Naive thymus-derived CD4-positive, alpha-beta T cell (primary cell): ENCODE measurements at regions not wholly inside any gene's neighbourhood (a gene's known extent, or its start where the extent isn't known, plus 50 kb on each side); places are given as distances from the start of the nearest gene placed in this dataset.

Experiments
- ATAC-seq: fragments of 150-1000 bp; cut with Tn5 transposase; 2 replicates; pipeline ENCODE4 v1.10.0; 2021; ENCODE audit warnings: mild to moderate bottlenecking, moderate library complexity
- CTCF ChIA-PET: fragments of 350-600 bp; sonication (Branson Sonifier 250); formaldehyde crosslinking; loops from one replicate; lab custom pipeline; 2021; ENCODE audit warnings: antibody characterized with exemption; lab: Charles Lee
- POLR2A ChIA-PET: fragments of 350-600 bp; sonication (Branson Sonifier 250); formaldehyde crosslinking; loops from one replicate; lab custom pipeline; 2021; ENCODE audit warnings: antibody characterized with exemption, inconsistent platforms; lab: Charles Lee
- DNase-seq, 9 donors: peaks; one replicate each; pipeline versions ENCODE4 v3.0.0 to v3.0.0-alpha.2; 2020 to 2022; ENCODE audit warnings: mixed read lengths in 1 of 9
- H3K27ac ChIP-seq: one replicate; pipeline ENCODE4 v1.7.0; 2013; ENCODE audit warnings: mild to moderate bottlenecking, low read depth, low read length, moderate library complexity
- H3K27me3 ChIP-seq, 2 donors: one replicate each; pipeline ENCODE4 v1.7.0; 2013; ENCODE audit warnings: low read length in 2 of 2, mild to moderate bottlenecking in 2 of 2, moderate library complexity in 2 of 2; ENCODE audit not compliant: control insufficient read depth in 2 of 2, insufficient read depth in 2 of 2
- H3K36me3 ChIP-seq, 3 experiments: 1 replicate in 2 of 3; 2 replicates in 1 of 3; pipeline ENCODE4 v1.7.0; 2013; ENCODE audit warnings: low read length in 3 of 3, mild to moderate bottlenecking in 3 of 3, moderate library complexity in 1 of 3; ENCODE audit not compliant: insufficient read depth in 3 of 3, control insufficient read depth in 2 of 3
- H3K4me1 ChIP-seq, 2 donors: one replicate each; pipeline ENCODE4 v1.7.0; 2013; ENCODE audit warnings: low read length in 2 of 2, mild to moderate bottlenecking in 2 of 2, moderate library complexity in 1 of 2; ENCODE audit not compliant: control insufficient read depth in 2 of 2, insufficient read depth in 2 of 2
- H3K4me3 ChIP-seq: 2 replicates; pipeline ENCODE4 v1.7.0; 2013; ENCODE audit warnings: mild to moderate bottlenecking, low read length
- H3K9me3 ChIP-seq, 3 experiments: 1 replicate in 2 of 3; 2 replicates in 1 of 3; pipeline ENCODE4 v1.7.0; 2013; ENCODE audit warnings: low read length in 3 of 3; ENCODE audit not compliant: control insufficient read depth in 2 of 3
- H3K27ac Mint-ChIP-seq, 9 donors: one replicate each; pipeline ENCODE4 v1.8.0; 2020 to 2022; ENCODE audit warnings: mixed read lengths in 9 of 9, mild to moderate bottlenecking in 8 of 9, moderate library complexity in 5 of 9, inconsistent platforms in 2 of 9
- H3K27me3 Mint-ChIP-seq, 5 donors: one replicate each; pipeline ENCODE4 v1.8.0; 2021 to 2022; ENCODE audit warnings: mixed read lengths in 5 of 5, mild to moderate bottlenecking in 1 of 5
- H3K36me3 Mint-ChIP-seq, 5 donors: one replicate each; pipeline ENCODE4 v1.8.0; 2020 to 2022; ENCODE audit warnings: mixed read lengths in 5 of 5, mild to moderate bottlenecking in 3 of 5, inconsistent platforms in 1 of 5
- H3K4me1 Mint-ChIP-seq, 7 donors: one replicate each; pipeline ENCODE4 v1.8.0; 2020 to 2022; ENCODE audit warnings: mixed read lengths in 7 of 7, mild to moderate bottlenecking in 3 of 7, inconsistent platforms in 1 of 7
- H3K4me3 Mint-ChIP-seq, 10 donors: one replicate each; pipeline ENCODE4 v1.8.0; 2020 to 2022; ENCODE audit warnings: mild to moderate bottlenecking in 10 of 10, mixed read lengths in 10 of 10, moderate library complexity in 6 of 10, inconsistent platforms in 2 of 10
- H3K9me3 Mint-ChIP-seq, 11 donors: one replicate each; pipeline ENCODE4 v1.8.0; 2020 to 2022; ENCODE audit warnings: mixed read lengths in 11 of 11, mild to moderate bottlenecking in 4 of 11, inconsistent platforms in 1 of 11, moderate library complexity in 1 of 11
- intact Hi-C, 2 donors: fragments of 100-400 bp; cut with micrococcal nuclease; formaldehyde crosslinking; loops; one replicate each; pipeline ENCODE4 v1.15.1; 2023

DNA sequence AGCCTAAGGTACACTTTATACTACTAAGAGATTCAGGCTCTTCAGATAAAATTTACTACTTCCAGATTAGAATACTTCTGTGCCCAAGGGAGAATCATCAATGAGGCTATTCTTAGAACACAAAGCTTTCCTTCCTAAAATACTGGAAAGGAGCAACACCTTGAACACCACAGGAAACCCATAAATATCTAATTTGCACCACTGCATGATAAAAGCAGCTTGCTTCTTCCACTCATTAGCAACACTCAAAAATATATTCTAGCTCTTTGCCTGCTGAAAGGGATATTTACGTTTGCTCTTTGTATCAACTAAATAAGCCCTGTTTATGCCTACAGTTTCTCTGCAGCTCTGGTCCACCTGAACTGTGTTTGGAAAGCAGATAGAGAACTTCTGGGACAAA, 284.3 kb downstream of the RWDD3 start:
- Histone ChIP-seq H3K27ac (no peak overlapping the region), H3K9me3 (no peaks in the 10 kb centered on the region), H3K36me3 (no peaks in the 10 kb centered on the region), H3K4me3 (no peak overlapping the region), H3K27me3 (no peaks in the 10 kb centered on the region), H3K4me1 (no peaks in the 10 kb centered on the region)
- CTCF ChIA-PET: no interaction called here
- H3K9me3 Mint-ChIP-seq: peaks cover 0 to 24% (median 7%) of the 10 kb centered on the region in 11 donors
- no peak for ATAC-seq
- peaks cover 0 to 3% (median 0%) of the 10 kb centered on the region in 5 donors for H3K27me3 Mint-ChIP-seq
- no peaks in the 10 kb centered on the region for H3K36me3 Mint-ChIP-seq
- no peak overlapping the region for H3K4me3 Mint-ChIP-seq
- intact Hi-C loops: no loop called here
- H3K27ac Mint-ChIP-seq: no peak overlapping the region
- no peaks in the 10 kb centered on the region for H3K4me1 Mint-ChIP-seq
- POLR2A ChIA-PET: no interaction called here
- DNase-seq: no peak

- Histone ChIP-seq H3K4me3 (no peak overlapping the region), H3K27ac (no peak overlapping the region), H3K36me3 (no peaks in the 10 kb centered on the region), H3K4me1 (no peaks in the 10 kb centered on the region), H3K27me3 (no peaks in the 10 kb centered on the region), H3K9me3 (peaks cover 0 to 12% (median 0%) of the 10 kb centered on the region in 3 experiments)
- Mint-ChIP-seq H3K4me3 (no peak overlapping the region), H3K36me3 (no peaks in the 10 kb centered on the region), H3K4me1 (no peaks in the 10 kb centered on the region), H3K27ac (no peak overlapping the region), H3K9me3 (peaks cover 0 to 43% (median 19%) of the 10 kb centered on the region in 11 donors), H3K27me3 (peaks cover 0 to 3% (median 0%) of the 10 kb centered on the region in 5 donors)
- POLR2A ChIA-PET: no interaction called here
- CTCF ChIA-PET: no interaction called here
- ATAC-seq (no peak), DNase-seq (no peak)
- intact Hi-C loops: no loop called here
Observed at GRCh38 chr1:95520390-95520789, 286.4 kb downstream of the RWDD3 start.

GRCh38 chr1:95532335-95532734, 298.3 kb downstream of the RWDD3 start:
- DNase-seq: no peak
- ChIA-PET CTCF (no interaction called here), POLR2A (no interaction called here)
- intact Hi-C loops: no loop called here
- Histone ChIP-seq H3K27ac (no peak overlapping the region), H3K27me3 (no peaks in the 10 kb centered on the region), H3K4me3 (no peak overlapping the region), H3K4me1 (no peaks in the 10 kb centered on the region), H3K9me3 (no peaks in the 10 kb centered on the region), H3K36me3 (no peaks in the 10 kb centered on the region)
- no peak overlapping the region for H3K4me3 Mint-ChIP-seq
- peaks cover 0 to 5% (median 0%) of the 10 kb centered on the region in 5 donors for H3K27me3 Mint-ChIP-seq
- H3K9me3 Mint-ChIP-seq: peaks cover 0 to 20% (median 8%) of the 10 kb centered on the region in 11 donors
- no peak overlapping the region for H3K27ac Mint-ChIP-seq
- peaks cover 0 to 2% (median 0%) of the 10 kb centered on the region in 7 donors for H3K4me1 Mint-ChIP-seq
- H3K36me3 Mint-ChIP-seq: no peaks in the 10 kb centered on the region
- no peak for ATAC-seq

GRCh38 chr1:95534985-95535384, 301.0 kb downstream of the RWDD3 start:
- DNase-seq (no peak), ATAC-seq (no peak)
- Mint-ChIP-seq H3K4me3 (no peak overlapping the region), H3K9me3 (peaks cover 0 to 12% (median 4%) of the 10 kb centered on the region in 11 donors), H3K27ac (no peak overlapping the region), H3K4me1 (peaks cover 0 to 2% (median 0%) of the 10 kb centered on the region in 7 donors), H3K27me3 (peaks cover 0 to 5% (median 0%) of the 10 kb centered on the region in 5 donors), H3K36me3 (no peaks in the 10 kb centered on the region)
- Histone ChIP-seq H3K4me1 (no peaks in the 10 kb centered on the region), H3K4me3 (no peak overlapping the region), H3K36me3 (no peaks in the 10 kb centered on the region), H3K27me3 (no peaks in the 10 kb centered on the region), H3K9me3 (no peaks in the 10 kb centered on the region), H3K27ac (no peak overlapping the region)
- intact Hi-C loops: no loop called here
- CTCF ChIA-PET: no interaction called here
- POLR2A ChIA-PET: no interaction called here

GRCh38 chr1:95535614-95536013, 301.6 kb downstream of the RWDD3 start:
- peaks cover 0 to 2% (median 0%) of the 10 kb centered on the region in 7 donors for H3K4me1 Mint-ChIP-seq
- H3K36me3 Mint-ChIP-seq: no peaks in the 10 kb centered on the region
- no peak overlapping the region for H3K4me3 ChIP-seq
- H3K36me3 ChIP-seq: no peaks in the 10 kb centered on the region
- peaks cover 0 to 14% (median 4%) of the 10 kb centered on the region in 11 donors for H3K9me3 Mint-ChIP-seq
- H3K27me3 Mint-ChIP-seq: peaks cover 0 to 5% (median 0%) of the 10 kb centered on the region in 5 donors
- no peaks in the 10 kb centered on the region for H3K27me3 ChIP-seq
- H3K9me3 ChIP-seq: no peaks in the 10 kb centered on the region
- H3K4me3 Mint-ChIP-seq: no peak overlapping the region
- intact Hi-C loops: no loop called here
- H3K4me1 ChIP-seq: no peaks in the 10 kb centered on the region
- ChIA-PET CTCF (no interaction called here), POLR2A (no interaction called here)
- DNase-seq (no peak), ATAC-seq (no peak)
- no peak overlapping the region for H3K27ac Mint-ChIP-seq
- no peak overlapping the region for H3K27ac ChIP-seq

DNA sequence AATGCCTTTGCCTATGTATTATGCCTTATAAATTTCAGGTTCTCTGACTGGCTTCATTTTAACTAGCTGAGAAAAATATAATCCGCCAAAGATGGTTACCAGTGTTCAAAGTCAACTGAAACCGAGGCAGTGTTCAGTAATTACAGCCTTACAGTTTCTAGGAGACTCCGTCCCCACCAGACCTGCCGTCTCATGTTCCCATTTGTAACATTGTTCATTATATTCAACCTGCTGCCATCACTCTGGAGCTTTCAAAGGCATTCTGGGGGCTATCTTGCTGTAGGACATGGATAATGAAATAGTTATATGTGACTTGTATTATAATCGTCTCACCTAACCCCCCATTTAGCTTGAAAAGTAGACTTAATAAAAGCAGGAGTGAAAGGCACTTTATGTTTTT, 302.5 kb downstream of the RWDD3 start:
- H3K9me3 ChIP-seq: no peaks in the 10 kb centered on the region
- intact Hi-C loops: no loop called here
- POLR2A ChIA-PET: no interaction called here
- no peaks in the 10 kb centered on the region for H3K27me3 ChIP-seq
- DNase-seq: no peak
- CTCF ChIA-PET: no interaction called here
- no peaks in the 10 kb centered on the region for H3K4me1 ChIP-seq
- Mint-ChIP-seq H3K36me3 (no peaks in the 10 kb centered on the region), H3K9me3 (peaks cover 0 to 11% (median 4%) of the 10 kb centered on the region in 11 donors), H3K4me1 (peaks cover 0 to under 1% (median 0%) of the 10 kb centered on the region in 7 donors), H3K27me3 (peaks cover 0 to 5% (median 0%) of the 10 kb centered on the region in 5 donors), H3K27ac (no peak overlapping the region), H3K4me3 (no peak overlapping the region)
- no peaks in the 10 kb centered on the region for H3K36me3 ChIP-seq
- no peak for ATAC-seq
- no peak overlapping the region for H3K27ac ChIP-seq
- no peak overlapping the region for H3K4me3 ChIP-seq

- intact Hi-C loops: no loop called here
- peaks cover 0 to 11% (median 4%) of the 10 kb centered on the region in 11 donors for H3K9me3 Mint-ChIP-seq
- ATAC-seq (no peak), DNase-seq (no peak)
- Histone ChIP-seq H3K27ac (no peak overlapping the region), H3K27me3 (no peaks in the 10 kb centered on the region), H3K9me3 (no peaks in the 10 kb centered on the region), H3K36me3 (no peaks in the 10 kb centered on the region), H3K4me3 (no peak overlapping the region), H3K4me1 (no peaks in the 10 kb centered on the region)
- no peak overlapping the region for H3K27ac Mint-ChIP-seq
- no peaks in the 10 kb centered on the region for H3K36me3 Mint-ChIP-seq
- no peaks in the 10 kb centered on the region for H3K4me1 Mint-ChIP-seq
- no peak overlapping the region for H3K4me3 Mint-ChIP-seq
- H3K27me3 Mint-ChIP-seq: peaks cover 0 to 5% (median 0%) of the 10 kb centered on the region in 5 donors
- POLR2A ChIA-PET: no interaction called here
- CTCF ChIA-PET: no interaction called here
Observed at GRCh38 chr1:95537176-95537575, 303.2 kb downstream of the RWDD3 start.
